DND-41 (cell line): ENCODE measurements at regions not wholly inside any gene's neighbourhood (a gene's known extent, or its start where the extent isn't known, plus 50 kb on each side); places are given as distances from the start of the nearest gene placed in this dataset.

ENCODE experiments used
- ATAC-seq: fragments of 200-7000 bp; cut with Tn5 transposase; 3 replicates; pipeline ENCODE4 v1.9.1; 2021; ENCODE audit warnings: low read depth; ENCODE audit not compliant: insufficient read depth
- DNase-seq: peaks from one replicate; pipeline ENCODE4 v3.0.0-alpha.2; 2020
- H2AFZ ChIP-seq: 2 replicates; pipeline ENCODE4 v1.6.0; 2012; ENCODE audit warnings: low read depth, low read length
- H3K27ac ChIP-seq: 2 replicates; pipeline ENCODE4 v1.5.1; 2012; ENCODE audit warnings: low read length, inconsistent platforms
- H3K27me3 ChIP-seq: fragments of 200-600 bp; sonication (generic); 2 replicates; pipeline ENCODE4 v1.6.0; 2012; ENCODE audit warnings: low read length, mild to moderate bottlenecking, inconsistent platforms; ENCODE audit not compliant: insufficient read depth, poor library complexity
- H3K36me3 ChIP-seq: 2 replicates; pipeline ENCODE4 v1.5.1; 2012; ENCODE audit warnings: low read length, inconsistent platforms; ENCODE audit not compliant: insufficient read depth
- H3K4me1 ChIP-seq: 2 replicates; pipeline ENCODE4 v1.5.1; 2012; ENCODE audit warnings: mild to moderate bottlenecking, low read length; ENCODE audit not compliant: insufficient read depth
- H3K4me2 ChIP-seq: 2 replicates; pipeline ENCODE4 v1.6.0; 2012; ENCODE audit warnings: mild to moderate bottlenecking, moderate library complexity, low read length, inconsistent platforms; ENCODE audit not compliant: insufficient read depth
- H3K4me3 ChIP-seq, 2 experiments: fragments of 200-600 bp in 1 of 2; shearing (Covaris generic) in 1 of 2; 2 replicates each; pipeline ENCODE4 v1.5.1; 2012 to 2016; ENCODE audit warnings: inconsistent platforms in 2 of 2, low read length in 2 of 2, mild to moderate bottlenecking in 2 of 2, low read depth in 1 of 2, moderate library complexity in 1 of 2
- H3K79me2 ChIP-seq: 2 replicates; pipeline ENCODE4 v1.6.0; 2012; ENCODE audit warnings: low read length, inconsistent platforms; ENCODE audit not compliant: insufficient read depth
- H3K9ac ChIP-seq: 2 replicates; pipeline ENCODE4 v1.6.0; 2012; ENCODE audit warnings: low read depth, mild to moderate bottlenecking, inconsistent platforms, low read length, moderate library complexity
- H3K9me3 ChIP-seq: 2 replicates; pipeline ENCODE4 v1.5.1; 2012; ENCODE audit warnings: low read length, moderate library complexity, mild to moderate bottlenecking, inconsistent platforms; ENCODE audit not compliant: insufficient read depth, severe bottlenecking
- H4K20me1 ChIP-seq: 2 replicates; pipeline ENCODE4 v1.6.0; 2012; ENCODE audit warnings: low read length; ENCODE audit not compliant: insufficient read depth
- CTCF ChIP-seq: IDR thresholded peaks from 2 replicates; pipeline ENCODE4 v1.5.1; 2012; ENCODE audit warnings: borderline replicate concordance, low read length, moderate library complexity, mild to moderate bottlenecking; ENCODE audit not compliant: poor library complexity, severe bottlenecking; ENCODE audit errors: extremely low read depth
- EZH2 ChIP-seq: IDR thresholded peaks from 3 replicates; pipeline ENCODE4 v1.6.1; 2012; ENCODE audit warnings: borderline replicate concordance, low read depth, mild to moderate bottlenecking, moderate library complexity, low read length, inconsistent platforms; ENCODE audit not compliant: severe bottlenecking

- Histone ChIP-seq H3K36me3 (no peaks in the 10 kb centered on the region), H3K4me3 (no peak overlapping the region), H4K20me1 (no peaks in the 10 kb centered on the region), H3K27ac (no peak overlapping the region), H3K4me1 (no peaks in the 10 kb centered on the region), H3K9me3 (no peaks in the 10 kb centered on the region), H3K9ac (no peak overlapping the region), H3K27me3 (peaks cover 4% of the 10 kb centered on the region), H3K79me2 (no peaks in the 10 kb centered on the region), H3K4me2 (no peak overlapping the region), H2AFZ (no peak overlapping the region)
- DNase-seq (no peak), ATAC-seq (no peak)
- no peak for TF ChIP-seq EZH2
- TF ChIP-seq CTCF: no peak
Measured at GRCh38 chr18:45325778-45326177, 289.5 kb upstream of the SLC14A2 start.

GRCh38 chr18:45326505-45326904, 288.8 kb upstream of the SLC14A2 start:
- no peaks in the 10 kb centered on the region for H3K79me2 ChIP-seq
- H3K9me3 ChIP-seq: no peaks in the 10 kb centered on the region
- H3K4me2 ChIP-seq: no peak overlapping the region
- TF ChIP-seq EZH2 (no peak), CTCF (no peak)
- peaks cover 4% of the 10 kb centered on the region for H3K27me3 ChIP-seq
- no peak overlapping the region for H2AFZ ChIP-seq
- DNase-seq (no peak), ATAC-seq (no peak)
- H4K20me1 ChIP-seq: no peaks in the 10 kb centered on the region
- no peaks in the 10 kb centered on the region for H3K4me1 ChIP-seq
- H3K36me3 ChIP-seq: no peaks in the 10 kb centered on the region
- no peak overlapping the region for H3K9ac ChIP-seq
- H3K27ac ChIP-seq: no peak overlapping the region
- no peak overlapping the region for H3K4me3 ChIP-seq

GRCh38 chr18:45328296-45328695, 287.0 kb upstream of the SLC14A2 start:
- Histone ChIP-seq H2AFZ (no peak overlapping the region), H3K4me3 (no peak overlapping the region), H3K9me3 (no peaks in the 10 kb centered on the region), H3K4me2 (no peak overlapping the region), H3K36me3 (no peaks in the 10 kb centered on the region), H3K79me2 (no peaks in the 10 kb centered on the region), H3K9ac (no peak overlapping the region), H4K20me1 (no peaks in the 10 kb centered on the region), H3K4me1 (no peaks in the 10 kb centered on the region), H3K27me3 (peaks cover 8% of the 10 kb centered on the region), H3K27ac (no peak overlapping the region)
- TF ChIP-seq CTCF: no peak
- TF ChIP-seq EZH2: no peak
- DNase-seq: no peak
- ATAC-seq: no peak

GRCh38 chr18:45328811-45329210, 286.5 kb upstream of the SLC14A2 start:
- peaks cover 8% of the 10 kb centered on the region for H3K27me3 ChIP-seq
- TF ChIP-seq EZH2: no peak
- TF ChIP-seq CTCF: no peak
- H3K36me3 ChIP-seq: no peaks in the 10 kb centered on the region
- no peaks in the 10 kb centered on the region for H3K79me2 ChIP-seq
- H3K9me3 ChIP-seq: no peaks in the 10 kb centered on the region
- no peak overlapping the region for H3K4me3 ChIP-seq
- no peaks in the 10 kb centered on the region for H4K20me1 ChIP-seq
- H3K4me2 ChIP-seq: no peak overlapping the region
- no peak overlapping the region for H2AFZ ChIP-seq
- H3K4me1 ChIP-seq: no peaks in the 10 kb centered on the region
- no peak overlapping the region for H3K9ac ChIP-seq
- ATAC-seq (no peak), DNase-seq (no peak)
- H3K27ac ChIP-seq: no peak overlapping the region
